BLaER1 (cell line): ENCODE measurements at regions not wholly inside any gene's neighbourhood (a gene's known extent, or its start where the extent isn't known, plus 50 kb on each side); places are given as distances from the start of the nearest gene placed in this dataset.

ENCODE experiments used
- H3K27ac ChIP-seq: shearing (Covaris generic); formaldehyde crosslinking; 2 replicates; pipeline ENCODE4 v1.8.1; 2022
- H3K27me3 ChIP-seq: shearing (Covaris generic); formaldehyde crosslinking; 2 replicates; pipeline ENCODE4 v1.8.1; 2022
- H3K36me3 ChIP-seq: shearing (Covaris generic); formaldehyde crosslinking; 2 replicates; pipeline ENCODE4 v1.8.1; 2022
- H3K4me1 ChIP-seq: shearing (Covaris generic); formaldehyde crosslinking; 2 replicates; pipeline ENCODE4 v1.8.1; 2022
- H3K4me2 ChIP-seq: shearing (Covaris generic); formaldehyde crosslinking; 2 replicates; pipeline ENCODE4 v1.8.1; 2022
- H3K4me3 ChIP-seq: shearing (Covaris generic); formaldehyde crosslinking; 2 replicates; pipeline ENCODE4 v1.8.1; 2022
- H3K9ac ChIP-seq: shearing (Covaris generic); formaldehyde crosslinking; 2 replicates; pipeline ENCODE4 v1.8.1; 2022
- H3K9me3 ChIP-seq: shearing (Covaris generic); formaldehyde crosslinking; 2 replicates; pipeline ENCODE4 v1.8.1; 2022
- H4K20me1 ChIP-seq: shearing (Covaris generic); formaldehyde crosslinking; 2 replicates; pipeline ENCODE4 v1.8.1; 2022
- Cebpa-rat ChIP-seq: shearing (Covaris generic); IDR thresholded peaks from 2 replicates; pipeline ENCODE4 v1.8.1; 2022

GRCh38 chr2:237158194-237158593, 72.5 kb downstream of the COPS8 start:
- Histone ChIP-seq H3K27me3 (no peaks in the 10 kb centered on the region), H3K27ac (no peak overlapping the region), H3K36me3 (no peaks in the 10 kb centered on the region), H3K4me3 (no peak overlapping the region), H3K4me1 (peaks cover 63% of the 10 kb centered on the region), H3K4me2 (no peak overlapping the region), H3K9ac (no peak overlapping the region), H4K20me1 (no peaks in the 10 kb centered on the region), H3K9me3 (no peaks in the 10 kb centered on the region)
- TF ChIP-seq Cebpa-rat, result no peak

GRCh38 chr2:237159006-237159911, 73.6 kb downstream of the COPS8 start:
- H3K27ac ChIP-seq, result no peak overlapping the region; the same call in 1 of the 2 replicates
- no peak overlapping the region for H3K9ac ChIP-seq
- H3K9me3 ChIP-seq, result no peaks in the 10 kb centered on the region
- H4K20me1 ChIP-seq, result no peaks in the 10 kb centered on the region
- H3K4me3 ChIP-seq, result no peak overlapping the region
- no peaks in the 10 kb centered on the region for H3K27me3 ChIP-seq
- H3K4me2 ChIP-seq, result peak overlapping the region; percentile 61
- H3K36me3 ChIP-seq, result no peaks in the 10 kb centered on the region
- TF ChIP-seq Cebpa-rat, result no peak
- peaks cover 64% of the 10 kb centered on the region for H3K4me1 ChIP-seq

GRCh38 chr2:237160271-237160919, 74.7 kb downstream of the COPS8 start:
- Histone ChIP-seq H3K4me2 (peak overlapping the region; percentile 61), H3K9ac (no peak overlapping the region), H3K36me3 (no peaks in the 10 kb centered on the region), H3K27me3 (no peaks in the 10 kb centered on the region), H3K9me3 (no peaks in the 10 kb centered on the region), H3K27ac (no peak overlapping the region), H3K4me3 (no peak overlapping the region), H3K4me1 (peaks cover 53% of the 10 kb centered on the region), H4K20me1 (no peaks in the 10 kb centered on the region)
- TF ChIP-seq Cebpa-rat, result no peak

- peaks cover 45% of the 10 kb centered on the region for H3K4me1 ChIP-seq
- no peaks in the 10 kb centered on the region for H3K9me3 ChIP-seq
- H3K4me3 ChIP-seq, result no peak overlapping the region
- H3K9ac ChIP-seq, result no peak overlapping the region
- no peak for TF ChIP-seq Cebpa-rat
- H3K4me2 ChIP-seq, result no peak overlapping the region
- H3K27me3 ChIP-seq, result no peaks in the 10 kb centered on the region
- H4K20me1 ChIP-seq, result no peaks in the 10 kb centered on the region
- H3K27ac ChIP-seq, result no peak overlapping the region
- no peaks in the 10 kb centered on the region for H3K36me3 ChIP-seq
Observed at GRCh38 chr2:237161189-237161588, 75.5 kb downstream of the COPS8 start.

GRCh38 chr2:237162959-237163358, 77.3 kb downstream of the COPS8 start:
- H3K27ac ChIP-seq, result no peak overlapping the region
- H3K9ac ChIP-seq, result no peak overlapping the region
- no peak overlapping the region for H3K4me3 ChIP-seq
- H3K4me1 ChIP-seq, result peaks cover 28% of the 10 kb centered on the region
- H4K20me1 ChIP-seq, result no peaks in the 10 kb centered on the region
- no peak for TF ChIP-seq Cebpa-rat
- H3K36me3 ChIP-seq, result no peaks in the 10 kb centered on the region
- 0 out of 2 replicates have a peak, but pooled peaks cover 2% of the 10 kb centered on the region for H3K9me3 ChIP-seq
- H3K4me2 ChIP-seq, result no peak overlapping the region
- no peaks in the 10 kb centered on the region for H3K27me3 ChIP-seq

- Histone ChIP-seq H3K27ac (no peak overlapping the region), H3K27me3 (no peaks in the 10 kb centered on the region), H3K4me3 (no peak overlapping the region), H3K4me1 (peaks cover 20% of the 10 kb centered on the region), H3K36me3 (no peaks in the 10 kb centered on the region), H3K4me2 (no peak overlapping the region), H4K20me1 (no peaks in the 10 kb centered on the region), H3K9me3 (peaks cover 14% of the 10 kb centered on the region), H3K9ac (no peak overlapping the region)
- no peak for TF ChIP-seq Cebpa-rat
Observed at GRCh38 chr2:237164474-237165042, 78.9 kb downstream of the COPS8 start.

- Histone ChIP-seq H3K27me3 (no peaks in the 10 kb centered on the region), H4K20me1 (no peaks in the 10 kb centered on the region), H3K9ac (no peak overlapping the region), H3K4me2 (no peak overlapping the region), H3K4me3 (no peak overlapping the region), H3K36me3 (no peaks in the 10 kb centered on the region), H3K27ac (no peak overlapping the region), H3K9me3 (peaks cover 14% of the 10 kb centered on the region), H3K4me1 (peaks cover 9% of the 10 kb centered on the region; the same call in 1 of the 2 replicates)
- TF ChIP-seq Cebpa-rat, result no peak
Observed at GRCh38 chr2:237165405-237166276, 80.0 kb downstream of the COPS8 start.

GRCh38 chr2:237167038-237167437, 81.3 kb downstream of the COPS8 start:
- H3K27me3 ChIP-seq, result no peaks in the 10 kb centered on the region
- H3K4me2 ChIP-seq, result no peak overlapping the region
- H3K4me1 ChIP-seq, result peaks cover 8% of the 10 kb centered on the region; the same call in 1 of the 2 replicates
- peaks cover 14% of the 10 kb centered on the region for H3K9me3 ChIP-seq
- TF ChIP-seq Cebpa-rat, result no peak
- no peak overlapping the region for H3K9ac ChIP-seq
- H4K20me1 ChIP-seq, result no peaks in the 10 kb centered on the region
- H3K36me3 ChIP-seq, result no peaks in the 10 kb centered on the region
- no peak overlapping the region for H3K4me3 ChIP-seq
- H3K27ac ChIP-seq, result no peak overlapping the region

- TF ChIP-seq Cebpa-rat, result no peak
- H4K20me1 ChIP-seq, result no peaks in the 10 kb centered on the region
- H3K9me3 ChIP-seq, result peaks cover 14% of the 10 kb centered on the region
- H3K36me3 ChIP-seq, result no peaks in the 10 kb centered on the region
- no peak overlapping the region for H3K27ac ChIP-seq
- H3K27me3 ChIP-seq, result no peaks in the 10 kb centered on the region
- H3K4me1 ChIP-seq, result peaks cover 4% of the 10 kb centered on the region; the same call in 1 of the 2 replicates
- no peak overlapping the region for H3K4me3 ChIP-seq
- H3K9ac ChIP-seq, result no peak overlapping the region
- H3K4me2 ChIP-seq, result no peak overlapping the region
Observed at GRCh38 chr2:237167934-237168333, 82.2 kb downstream of the COPS8 start.
